PC-3 (cell line): ENCODE measurements at regions not wholly inside any gene's neighbourhood (a gene's known extent, or its start where the extent isn't known, plus 50 kb on each side); places are given as distances from the start of the nearest gene placed in this dataset.

ENCODE experiments used
- ATAC-seq: fragments of 200-7000 bp; cut with Tn5 transposase; 2 replicates; pipeline ENCODE4 v1.9.1; 2020; ENCODE audit warnings: mild to moderate bottlenecking, moderate library complexity
- BruUV-seq: library from RNA; stranded (reverse); fragments of 400-500 nt; replicated peaks from 2 replicates; lab custom pipeline; 2021; lab: Mats Ljungman, UMichigan
- CTCF ChIA-PET: fragments of 300-600 bp; sonication (Branson Sonifier 250); formaldehyde crosslinking; loops from one replicate; lab custom pipeline; 2022; ENCODE audit warnings: antibody characterized with exemption; lab: Charles Lee
- POLR2A ChIA-PET: fragments of 300-600 bp; sonication (Branson Sonifier 250); formaldehyde crosslinking; loops from one replicate; lab custom pipeline; 2022; ENCODE audit warnings: antibody characterized with exemption; ENCODE audit not compliant: unreplicated experiment; lab: Charles Lee
- DNase-seq: peaks from one replicate; pipeline ENCODE4 v3.0.0-alpha.2; 2015
- H2AFZ ChIP-seq: fragments of 300-600 bp; sonication (generic); 2 replicates; pipeline ENCODE4 v1.6.0; 2016; ENCODE audit warnings: antibody characterized with exemption, low read length
- H3F3A ChIP-seq: fragments of 300-600 bp; sonication (generic); one replicate; pipeline ENCODE4 v1.6.0; 2017; ENCODE audit warnings: antibody characterized with exemption, low read length, control low read depth, mild to moderate bottlenecking; ENCODE audit not compliant: unreplicated experiment
- H3K27ac ChIP-seq: fragments of 300-600 bp; sonication (generic); 2 replicates; pipeline ENCODE4 v1.5.1; 2016; ENCODE audit warnings: mild to moderate bottlenecking, low read length
- H3K27me3 ChIP-seq: fragments of 300-600 bp; sonication (generic); 2 replicates; pipeline ENCODE4 v1.6.1; 2016; ENCODE audit warnings: low read length, mixed read lengths
- H3K36me3 ChIP-seq: fragments of 300-600 bp; sonication (generic); 2 replicates; pipeline ENCODE4 v1.6.1; 2016; ENCODE audit warnings: low read depth, mixed run types, low read length, mixed read lengths
- H3K4me1 ChIP-seq: fragments of 300-600 bp; sonication (generic); 2 replicates; pipeline ENCODE4 v1.5.1; 2016; ENCODE audit warnings: low read length; ENCODE audit not compliant: insufficient read depth
- H3K4me2 ChIP-seq: fragments of 300-600 bp; sonication (generic); 2 replicates; pipeline ENCODE4 v1.6.0; 2016; ENCODE audit warnings: low read length
- H3K4me3 ChIP-seq: fragments of 300-600 bp; sonication (generic); 2 replicates; pipeline ENCODE4 v1.5.1; 2016; ENCODE audit warnings: mild to moderate bottlenecking, low read length, mixed read lengths
- H3K79me2 ChIP-seq: fragments of 300-600 bp; sonication (generic); 2 replicates; pipeline ENCODE4 v1.6.1; 2017; ENCODE audit warnings: low read length, mixed read lengths
- H3K9ac ChIP-seq: fragments of 300-600 bp; sonication (generic); 2 replicates; pipeline ENCODE4 v1.6.0; 2016; ENCODE audit warnings: mild to moderate bottlenecking, low read length
- H3K9me2 ChIP-seq: fragments of 300-600 bp; sonication (generic); replicated peaks from 2 replicates; pipeline ENCODE4 v1.6.1; 2016; ENCODE audit warnings: mixed run types, low read length, mixed read lengths
- H3K9me3 ChIP-seq: fragments of 300-600 bp; sonication (generic); 2 replicates; pipeline ENCODE4 v1.6.1; 2016; ENCODE audit warnings: low read length, mixed read lengths
- H4K20me1 ChIP-seq: fragments of 300-600 bp; sonication (generic); 2 replicates; pipeline ENCODE4 v1.6.1; 2016; ENCODE audit warnings: low read length, mixed read lengths
- EZH2 ChIP-seq: fragments of 300-600 bp; sonication (generic); IDR thresholded peaks from one replicate; pipeline ENCODE4 v1.6.1; 2017; ENCODE audit warnings: antibody characterized with exemption, mild to moderate bottlenecking, low read length; ENCODE audit not compliant: unreplicated experiment
- EZH2phosphoT487 ChIP-seq: fragments of 300-600 bp; sonication (generic); IDR thresholded peaks from 2 replicates; pipeline ENCODE4 v1.6.1; 2018; ENCODE audit warnings: mild to moderate bottlenecking, antibody characterized with exemption, low read length, borderline replicate concordance
- intact Hi-C: fragments of 100-400 bp; cut with micrococcal nuclease; formaldehyde crosslinking; loops from 2 replicates; pipeline ENCODE4 v1.9.0; 2023
- TF ChIP-seq, protein P1 (sequence below): fragments of 300-600 bp; sonication (generic); conservative IDR thresholded peaks from 2 replicates; pipeline ENCODE4 v1.5.1; 2017; ENCODE audit warnings: antibody characterized with exemption, low read depth, mild to moderate bottlenecking, low read length

DNA sequence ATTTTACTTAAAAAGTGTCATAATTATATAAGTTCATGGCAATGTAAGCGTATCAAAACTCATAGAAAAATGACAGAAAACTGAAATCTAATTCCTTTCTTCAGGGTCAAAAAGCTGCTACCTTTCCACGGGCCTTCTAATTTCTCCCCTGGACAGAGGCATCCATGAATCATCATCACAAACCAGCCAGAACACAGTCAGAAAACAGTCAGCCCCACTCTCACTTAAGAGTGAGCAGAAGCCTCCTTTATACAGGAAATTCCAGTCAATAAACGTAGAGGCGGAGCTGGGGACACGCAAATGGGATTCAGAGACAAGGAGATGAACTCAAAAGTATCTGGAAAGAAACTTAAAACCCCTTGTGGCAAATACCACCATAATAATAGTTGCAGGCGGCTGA lies 54.2 kb upstream of the ABCC4 start:
- TF ChIP-seq EZH2 (no peak), EZH2phosphoT487 (no peak)
- TF ChIP-seq, protein P1, sequence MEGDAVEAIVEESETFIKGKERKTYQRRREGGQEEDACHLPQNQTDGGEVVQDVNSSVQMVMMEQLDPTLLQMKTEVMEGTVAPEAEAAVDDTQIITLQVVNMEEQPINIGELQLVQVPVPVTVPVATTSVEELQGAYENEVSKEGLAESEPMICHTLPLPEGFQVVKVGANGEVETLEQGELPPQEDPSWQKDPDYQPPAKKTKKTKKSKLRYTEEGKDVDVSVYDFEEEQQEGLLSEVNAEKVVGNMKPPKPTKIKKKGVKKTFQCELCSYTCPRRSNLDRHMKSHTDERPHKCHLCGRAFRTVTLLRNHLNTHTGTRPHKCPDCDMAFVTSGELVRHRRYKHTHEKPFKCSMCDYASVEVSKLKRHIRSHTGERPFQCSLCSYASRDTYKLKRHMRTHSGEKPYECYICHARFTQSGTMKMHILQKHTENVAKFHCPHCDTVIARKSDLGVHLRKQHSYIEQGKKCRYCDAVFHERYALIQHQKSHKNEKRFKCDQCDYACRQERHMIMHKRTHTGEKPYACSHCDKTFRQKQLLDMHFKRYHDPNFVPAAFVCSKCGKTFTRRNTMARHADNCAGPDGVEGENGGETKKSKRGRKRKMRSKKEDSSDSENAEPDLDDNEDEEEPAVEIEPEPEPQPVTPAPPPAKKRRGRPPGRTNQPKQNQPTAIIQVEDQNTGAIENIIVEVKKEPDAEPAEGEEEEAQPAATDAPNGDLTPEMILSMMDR = no peak
- 0 out of 2 replicates have a peak, but pooled peaks cover under 1% of the 10 kb centered on the region for H3K4me1 ChIP-seq
- no peaks in the 10 kb centered on the region for H3K79me2 ChIP-seq
- no TSS peak for BruUV-seq
- ChIA-PET POLR2A (no interaction called here), CTCF (no interaction called here)
- H2AFZ ChIP-seq = no peak overlapping the region
- H3K36me3 ChIP-seq = no peaks in the 10 kb centered on the region
- no peaks in the 10 kb centered on the region for H3K27me3 ChIP-seq
- no peak overlapping the region for H3K4me2 ChIP-seq
- no peaks in the 10 kb centered on the region for H3K9me2 ChIP-seq
- ATAC-seq (no peak; the same call in 1 of the 2 replicates), DNase-seq (peak; percentile 49)
- no peaks in the 10 kb centered on the region for H3F3A ChIP-seq
- no peak overlapping the region for H3K9ac ChIP-seq
- intact Hi-C loops = no loop called here
- no peaks in the 10 kb centered on the region for H4K20me1 ChIP-seq
- no peak overlapping the region for H3K4me3 ChIP-seq
- no peaks in the 10 kb centered on the region for H3K9me3 ChIP-seq
- H3K27ac ChIP-seq = no peak overlapping the region

DNA sequence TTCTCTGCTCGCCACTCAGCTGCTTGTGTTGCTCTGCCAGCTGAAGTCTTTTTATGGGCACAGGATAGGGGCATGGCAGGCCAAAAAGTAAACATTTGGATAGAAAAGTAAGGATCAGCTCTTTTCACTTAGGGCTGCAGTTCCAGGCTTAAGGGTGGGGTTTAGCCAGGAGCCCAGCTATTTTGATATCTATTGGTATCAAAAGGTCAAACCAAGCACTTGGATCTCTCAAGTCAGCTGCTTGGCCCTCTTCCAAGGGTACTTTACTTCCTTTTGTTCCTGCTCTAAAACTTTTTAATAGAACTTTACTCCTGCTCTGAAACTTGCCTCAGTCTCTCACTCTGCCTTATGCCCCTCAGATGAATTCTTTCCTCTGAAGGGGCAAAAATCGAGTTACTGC lies 55.7 kb upstream of the ABCC4 start:
- no TSS peak for BruUV-seq
- Histone ChIP-seq H2AFZ (no peak overlapping the region), H3K4me2 (no peak overlapping the region), H3K27me3 (no peaks in the 10 kb centered on the region), H3K79me2 (no peaks in the 10 kb centered on the region), H3K27ac (no peak overlapping the region), H3K36me3 (no peaks in the 10 kb centered on the region), H3K9me2 (no peaks in the 10 kb centered on the region), H3K9me3 (no peaks in the 10 kb centered on the region), H3K4me1 (0 out of 2 replicates have a peak, but pooled peaks cover 3% of the 10 kb centered on the region), H4K20me1 (no peaks in the 10 kb centered on the region), H3K9ac (no peak overlapping the region), H3F3A (no peaks in the 10 kb centered on the region), H3K4me3 (no peak overlapping the region)
- TF ChIP-seq, protein P1 = no peak
- TF ChIP-seq EZH2 (no peak), EZH2phosphoT487 (no peak)
- POLR2A ChIA-PET = no interaction called here
- ATAC-seq (no peak), DNase-seq (no peak)
- CTCF ChIA-PET = no interaction called here
- intact Hi-C loops = no loop called here

DNA sequence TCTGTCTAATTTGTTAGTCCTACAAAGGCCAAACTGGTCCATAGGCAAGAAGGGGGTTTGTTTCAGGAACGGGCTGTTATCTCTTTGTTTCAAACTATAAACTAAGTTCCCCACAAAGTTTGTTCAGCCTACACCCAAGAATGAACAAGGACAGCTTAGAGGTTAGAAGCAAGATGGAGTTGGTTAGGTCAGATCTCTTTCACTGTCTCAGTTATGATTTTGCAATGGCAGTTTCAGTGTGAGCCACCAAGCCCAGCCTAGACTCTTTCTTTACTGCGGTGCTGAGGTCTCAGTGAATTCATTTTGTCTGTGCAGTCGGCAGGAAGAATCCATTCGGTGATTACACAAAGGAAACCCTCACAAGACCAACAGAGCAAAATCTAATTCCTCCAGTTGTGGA lies 56.6 kb upstream of the ABCC4 start:
- Histone ChIP-seq H2AFZ (no peak overlapping the region), H3K9ac (no peak overlapping the region), H3F3A (no peaks in the 10 kb centered on the region), H3K4me1 (0 out of 2 replicates have a peak, but pooled peaks cover 3% of the 10 kb centered on the region), H4K20me1 (no peaks in the 10 kb centered on the region), H3K9me3 (no peaks in the 10 kb centered on the region), H3K27ac (no peak overlapping the region), H3K27me3 (no peaks in the 10 kb centered on the region), H3K36me3 (no peaks in the 10 kb centered on the region), H3K4me3 (no peak overlapping the region), H3K79me2 (no peaks in the 10 kb centered on the region), H3K9me2 (no peaks in the 10 kb centered on the region), H3K4me2 (no peak overlapping the region)
- ATAC-seq (no peak), DNase-seq (no peak)
- BruUV-seq = no TSS peak
- ChIA-PET POLR2A (no interaction called here), CTCF (no interaction called here)
- TF ChIP-seq, protein P1 = no peak
- TF ChIP-seq EZH2phosphoT487 (no peak), EZH2 (no peak)
- intact Hi-C loops = no loop called here
